Stomach (tissue), 8 donors: ENCODE measurements at regions not wholly inside any gene's neighbourhood (a gene's known extent, or its start where the extent isn't known, plus 50 kb on each side); places are given as distances from the start of the nearest gene placed in this dataset.
A peak's percentile ranks its signal among the peaks of the same experiment; 100 is the strongest.

ENCODE experiments used
- DNase-seq, 2 donors: peaks; one replicate each; pipeline versions ENCODE4 v3.0.0 to v3.0.0-alpha.2; 2013 to 2019
- H3K27ac ChIP-seq, 5 donors: fragments of 200-600 bp in 4 of 5; sonication (generic) in 4 of 5; one replicate each; pipeline ENCODE4 v1.5.1; 2013 to 2019; ENCODE audit warnings: mild to moderate bottlenecking in 1 of 5, moderate library complexity in 1 of 5
- H3K27me3 ChIP-seq, 3 donors: fragments of 200-600 bp; sonication (generic); one replicate each; pipeline ENCODE4 v1.5.1; 2017 to 2019; ENCODE audit warnings: mixed run types in 1 of 3
- H3K36me3 ChIP-seq, 4 donors: fragments of 200-600 bp; sonication (generic); 1 replicate in 3 of 4; 2 replicates in 1 of 4; pipeline ENCODE4 v1.5.1; 2016 to 2019
- H3K4me1 ChIP-seq, 4 donors: fragments of 200-600 bp; sonication (generic); one replicate each; pipeline ENCODE4 v1.5.1; 2016 to 2019
- H3K4me3 ChIP-seq, 4 donors: fragments of 200-600 bp; sonication (generic) in 3 of 4; one replicate each; pipeline ENCODE4 v1.5.1; 2016 to 2019; ENCODE audit warnings: mild to moderate bottlenecking in 1 of 4
- H3K9me3 ChIP-seq, 4 donors: fragments of 200-600 bp; sonication (generic); one replicate each; pipeline ENCODE4 v1.5.1; 2016 to 2019
- CTCF ChIP-seq, 7 experiments: fragments of 450-650 bp in 4 of 7; fragments of 200-600 bp in 3 of 7; sonication (generic) in 3 of 7; IDR thresholded peaks; one replicate each; pipeline ENCODE4 v1.5.1; 2016 to 2019; ENCODE audit warnings: antibody characterized with exemption in 7 of 7, control low read depth in 2 of 7, mild to moderate bottlenecking in 1 of 7
- EP300 ChIP-seq: sonication (generic); formaldehyde crosslinking; IDR thresholded peaks from one replicate; pipeline ENCODE4 v1.6.1; 2017; ENCODE audit warnings: antibody characterized with exemption
- POLR2A ChIP-seq, 4 donors: fragments of 450-650 bp; IDR thresholded peaks; one replicate each; pipeline ENCODE4 v1.6.1; 2016; ENCODE audit warnings: antibody characterized with exemption in 4 of 4, control low read depth in 2 of 4, mild to moderate bottlenecking in 1 of 4, moderate library complexity in 1 of 4
- POLR2AphosphoS5 ChIP-seq, 3 donors: sonication (generic); formaldehyde crosslinking; IDR thresholded peaks; one replicate each; pipeline ENCODE4 v1.6.1; 2016; ENCODE audit warnings: antibody characterized with exemption in 3 of 3
- WGBS, 5 donors: extraction: QIAGEN DNeasy Blood & Tissue Kit in 3 of 5; methylation state at CpG; one replicate each; pipeline versions ENCODE4 v1.1.5 to v1.1.7; 2013 to 2018; 5-methylcytosine and 5-hydroxymethylcytosine counted together
- intact Hi-C: fragments of 100-400 bp; cut with DNase I; formaldehyde crosslinking; loops from one replicate; pipeline ENCODE4 v1.15.1; 2023; ENCODE audit warnings: low total_unique reads
- donor health status: healthy with polysubstance abuse.
- donor health status: Bipolar disorder and iron deficiency.
- donor health status: healthy.

DNA sequence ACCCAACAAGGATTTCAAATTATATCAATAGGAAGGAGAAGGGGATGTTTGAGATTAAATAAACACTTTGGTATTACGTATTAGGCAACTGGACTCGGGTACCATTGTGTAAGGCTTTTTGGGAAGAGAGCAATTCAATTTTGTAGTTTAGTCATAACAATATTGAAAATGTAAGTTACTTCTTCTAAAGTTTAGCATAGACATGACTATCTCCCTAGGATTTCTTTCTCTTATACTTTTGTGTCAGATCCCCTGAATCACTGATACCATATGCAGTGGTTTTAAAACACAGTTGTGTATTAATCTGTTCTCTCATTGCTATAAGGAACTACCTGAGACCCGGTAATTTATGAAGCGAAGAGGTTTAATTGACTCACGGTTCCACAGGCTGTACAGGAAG is 123.8 kb upstream of the FAM9C start:
- H3K27me3 ChIP-seq, result no peaks in the 10 kb centered on the region
- H3K4me1 ChIP-seq, result peaks cover 0 to 8% (median 0%) of the 10 kb centered on the region in 4 donors
- no peak overlapping the region for H3K4me3 ChIP-seq
- H3K36me3 ChIP-seq, result no peaks in the 10 kb centered on the region
- DNase-seq, result no peak
- TF ChIP-seq EP300 (no peak), POLR2A (IDR thresholded peaks at IDR 0.05) (no peak), CTCF (IDR thresholded peaks at IDR 0.05) (no peak), POLR2AphosphoS5 (IDR thresholded peaks at IDR 0.05) (no peak)
- peak overlapping the region in 2 of 5 donors; percentile 53 to 76 for H3K27ac ChIP-seq
- WGBS, 5 donors, result 60 to 87% (median 77%) methylated on average over 5 of the region's 5 CpGs
- H3K9me3 ChIP-seq, result no peaks in the 10 kb centered on the region
- intact Hi-C loops, result no loop called here

- DNase-seq, result peak in 1 of 2 donors; percentile 67
- intact Hi-C loops, result no loop called here
- H3K4me1 ChIP-seq, result peaks cover 0 to 8% (median 4%) of the 10 kb centered on the region in 4 donors
- no peaks in the 10 kb centered on the region for H3K36me3 ChIP-seq
- no peaks in the 10 kb centered on the region for H3K9me3 ChIP-seq
- WGBS, 5 donors, result 51 to 69% (median 59%) methylated on average over 9 of the region's 9 CpGs
- TF ChIP-seq POLR2AphosphoS5 (IDR thresholded peaks at IDR 0.05), result no peak
- no peak for TF ChIP-seq POLR2A (IDR thresholded peaks at IDR 0.05)
- TF ChIP-seq EP300, result no peak
- TF ChIP-seq CTCF (IDR thresholded peaks at IDR 0.05), result no peak
- H3K27ac ChIP-seq, result peak overlapping the region in 4 of 5 donors; percentile 33 to 76 (median 54)
- H3K4me3 ChIP-seq, result no peak overlapping the region
- no peaks in the 10 kb centered on the region for H3K27me3 ChIP-seq
These were observed 123.2 kb upstream of the FAM9C start for GRCh38 chrX:13167481-13168231.

DNA sequence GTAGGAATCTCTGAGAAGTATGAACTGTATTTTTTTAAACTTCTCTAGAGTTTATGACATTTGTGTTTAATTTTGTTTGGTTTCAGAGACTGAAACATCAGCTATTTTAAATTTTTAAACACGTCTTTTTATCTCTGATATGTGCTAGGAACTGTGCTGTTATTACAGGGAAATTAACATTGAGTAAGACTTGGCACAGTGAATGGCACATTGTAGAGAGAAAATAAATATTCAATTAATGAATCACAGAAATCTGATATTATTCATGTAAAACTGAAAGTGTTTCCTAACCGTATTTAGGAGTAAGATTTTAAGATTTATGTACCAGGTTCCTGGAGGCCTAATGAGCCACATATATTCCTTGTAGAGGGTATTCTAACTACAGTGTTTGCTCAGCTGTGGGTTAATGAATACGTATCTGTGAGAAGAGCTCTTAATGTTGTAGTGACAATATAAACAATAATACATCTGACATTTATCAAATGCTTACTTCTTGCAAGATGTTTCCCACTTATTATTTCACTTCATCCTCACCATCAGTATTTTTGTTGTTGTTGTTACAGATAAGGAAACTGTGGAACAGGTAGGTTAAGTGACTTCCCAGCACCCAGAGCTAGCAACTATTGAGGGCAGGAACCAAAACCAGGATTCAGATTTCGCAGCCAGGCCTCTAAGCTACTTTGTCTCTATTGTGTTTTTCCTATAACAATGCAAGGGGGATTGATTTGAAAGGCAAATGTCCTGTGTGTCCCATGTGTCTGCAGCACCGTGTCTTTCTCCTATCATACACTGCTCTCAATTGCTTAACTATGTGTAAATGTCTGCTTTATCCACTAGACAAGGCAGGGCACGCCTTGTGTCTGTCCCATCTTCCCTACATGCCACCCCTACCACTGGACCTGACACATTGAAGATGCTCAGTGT is 121.1 kb upstream of the FAM9C start:
- TF ChIP-seq POLR2AphosphoS5 (IDR thresholded peaks at IDR 0.05) (no peak), POLR2A (IDR thresholded peaks at IDR 0.05) (no peak), EP300 (no peak), CTCF (IDR thresholded peaks at IDR 0.05) (no peak)

GRCh38 chrX:13164611-13165010 is 120.2 kb upstream of the FAM9C start:
- Histone ChIP-seq H3K4me3 (no peak overlapping the region), H3K4me1 (peaks cover 0 to 28% (median 20%) of the 10 kb centered on the region in 4 donors), H3K9me3 (no peaks in the 10 kb centered on the region), H3K36me3 (no peaks in the 10 kb centered on the region), H3K27me3 (no peaks in the 10 kb centered on the region), H3K27ac (peak overlapping the region in 3 of 5 donors; percentile 1 to 51 (median 35))
- DNase-seq, result no peak
- 47 to 69% (median 52%) methylated on average over 7 of the region's 7 CpGs for WGBS, 5 donors
- TF ChIP-seq CTCF (IDR thresholded peaks at IDR 0.05) (no peak), POLR2AphosphoS5 (IDR thresholded peaks at IDR 0.05) (no peak), POLR2A (IDR thresholded peaks at IDR 0.05) (no peak), EP300 (no peak)
- intact Hi-C loops, result no loop called here

More for the DNA sequence above, 121.1 kb upstream of the FAM9C start:
- intact Hi-C loops, result no loop called here
- no peaks in the 10 kb centered on the region for H3K27me3 ChIP-seq
- no peaks in the 10 kb centered on the region for H3K9me3 ChIP-seq
- no peak overlapping the region for H3K4me3 ChIP-seq
- no peak for DNase-seq
- H3K36me3 ChIP-seq, result no peaks in the 10 kb centered on the region
- WGBS, 5 donors, result 47 to 57% (median 54%) methylated on average over 6 of the region's 6 CpGs
- H3K4me1 ChIP-seq, result peaks cover 0 to 22% (median 16%) of the 10 kb centered on the region in 4 donors
- peak overlapping the region in 3 of 5 donors; percentile 1 to 51 (median 35) for H3K27ac ChIP-seq
